GM19467 (cell line): ENCODE measurements at regions not wholly inside any gene's neighbourhood (a gene's known extent, or its start where the extent isn't known, plus 50 kb on each side); places are given as distances from the start of the nearest gene placed in this dataset.

Experiments used
- ATAC-seq: cut with Tn5 transposase; IDR thresholded peaks from one replicate; pipeline ENCODE4 v1.9.1; 2021; ENCODE audit warnings: mild to moderate bottlenecking, moderate library complexity; ENCODE audit not compliant: unreplicated experiment

- ATAC-seq: no peak
Measured at GRCh38 chr9:135289081-135289491, 190.5 kb upstream of the PPP1R26 start.

- ATAC-seq: no peak
Measured at GRCh38 chr9:135290086-135290485, 189.5 kb upstream of the PPP1R26 start.

DNA sequence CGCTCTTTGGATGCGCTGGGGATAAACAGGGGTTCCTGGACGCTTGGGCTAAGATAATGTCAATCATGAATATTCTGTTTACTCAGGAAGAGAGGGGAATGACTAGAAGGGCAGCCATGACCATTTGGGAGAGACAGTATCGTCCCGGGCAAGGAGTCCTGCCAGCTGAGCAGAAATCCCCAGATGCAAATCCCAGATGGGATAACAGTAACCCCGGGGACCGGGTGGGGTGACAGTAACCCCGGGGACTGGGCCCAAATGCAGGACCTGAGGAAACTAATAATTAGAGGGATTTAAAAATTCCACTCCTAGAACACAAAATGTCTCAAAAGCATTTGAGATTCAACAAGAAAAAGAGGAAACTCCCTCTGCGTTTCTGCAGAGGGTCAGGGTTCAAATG lies 189.0 kb upstream of the PPP1R26 start:
- no peak for ATAC-seq

DNA sequence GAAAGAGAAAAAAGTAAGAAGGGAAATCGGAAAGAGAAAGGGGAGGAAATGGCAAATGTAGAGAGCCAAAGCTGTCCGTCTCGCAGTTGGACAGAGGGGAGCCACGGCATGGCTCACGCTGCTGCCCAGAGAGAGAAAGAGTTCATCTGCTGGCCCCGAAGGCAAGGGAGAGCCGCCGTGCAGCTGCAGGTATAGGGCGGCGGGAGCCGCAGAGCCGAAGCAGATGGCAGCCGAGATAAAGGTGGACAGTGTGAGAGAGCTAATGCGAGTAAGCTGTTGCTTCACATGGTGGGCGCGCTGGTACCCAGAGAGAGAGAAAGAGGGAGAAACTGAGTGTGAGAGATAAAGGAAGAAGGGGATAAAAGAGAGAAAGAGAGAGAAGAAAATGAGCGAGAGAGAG lies 188.4 kb upstream of the PPP1R26 start:
- no peak for ATAC-seq

GRCh38 chr9:135294836-135295235 lies 184.7 kb upstream of the PPP1R26 start:
- ATAC-seq: no peak

DNA sequence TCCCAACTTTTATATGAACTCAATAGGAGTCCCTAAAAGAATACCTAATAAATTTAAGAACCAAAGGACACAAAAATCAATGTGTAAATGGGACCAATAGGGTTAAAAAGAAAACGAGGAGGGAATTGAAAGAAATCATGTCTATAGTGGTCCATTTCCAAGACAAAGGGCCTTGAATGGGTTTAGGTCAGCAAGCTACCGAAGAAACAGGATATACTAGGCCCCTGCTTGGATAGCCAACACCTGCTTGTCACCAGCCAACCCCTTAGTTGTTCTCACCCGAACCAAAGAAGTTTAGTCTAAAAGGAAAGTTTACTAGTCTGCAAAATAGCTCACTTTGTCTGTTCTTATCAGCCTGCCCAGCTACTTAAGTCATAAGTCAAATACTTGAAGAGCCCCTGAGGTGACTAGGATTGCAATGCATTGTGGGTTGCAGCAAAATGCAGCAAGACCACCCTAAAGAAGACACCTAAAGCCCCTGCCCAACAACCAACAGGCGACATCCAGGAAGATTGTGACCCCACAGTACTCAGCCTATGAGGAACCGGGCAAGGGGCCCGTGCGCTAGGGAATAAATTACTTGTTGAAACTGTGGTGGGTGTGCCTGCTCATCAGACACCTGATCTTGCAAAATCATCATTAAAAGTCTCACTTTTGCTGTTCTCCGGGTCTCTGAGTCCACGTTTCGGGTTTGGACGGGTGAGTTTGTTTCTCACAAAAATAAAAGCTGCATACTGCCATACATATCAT lies 183.9 kb upstream of the PPP1R26 start:
- ATAC-seq: no peak

- ATAC-seq: no peak
Measured at GRCh38 chr9:135296735-135297455, 182.7 kb upstream of the PPP1R26 start.

DNA sequence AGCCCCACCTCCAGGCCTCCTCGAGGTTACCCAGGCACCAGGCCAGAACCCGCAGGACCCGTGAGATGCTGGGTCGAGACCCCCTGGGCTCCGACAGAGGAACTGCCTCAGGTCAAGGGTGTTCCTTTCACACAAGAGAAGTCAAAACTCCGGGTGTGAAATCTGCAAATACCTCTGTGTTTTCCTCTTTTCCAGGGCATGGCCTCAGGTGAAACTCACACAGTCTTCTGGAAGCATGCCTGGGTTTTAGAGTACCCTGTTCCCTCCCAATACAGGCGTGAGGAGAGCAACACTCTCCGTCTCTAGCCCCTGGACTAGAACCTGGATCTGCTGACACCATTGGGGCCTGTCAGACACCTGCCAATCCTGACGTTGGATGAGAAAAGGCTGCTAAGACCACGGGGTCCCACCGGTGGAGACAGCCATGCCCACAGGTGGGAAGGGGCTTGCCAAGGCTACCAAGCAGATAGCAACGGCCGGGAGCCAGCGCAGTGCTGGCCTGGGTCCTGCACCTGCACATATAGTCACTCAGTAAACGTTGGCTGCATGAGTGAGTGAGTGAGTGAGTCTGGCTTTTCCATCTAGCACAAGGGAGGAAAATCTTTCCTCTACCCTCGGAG lies 182.0 kb upstream of the PPP1R26 start:
- ATAC-seq: no peak

DNA sequence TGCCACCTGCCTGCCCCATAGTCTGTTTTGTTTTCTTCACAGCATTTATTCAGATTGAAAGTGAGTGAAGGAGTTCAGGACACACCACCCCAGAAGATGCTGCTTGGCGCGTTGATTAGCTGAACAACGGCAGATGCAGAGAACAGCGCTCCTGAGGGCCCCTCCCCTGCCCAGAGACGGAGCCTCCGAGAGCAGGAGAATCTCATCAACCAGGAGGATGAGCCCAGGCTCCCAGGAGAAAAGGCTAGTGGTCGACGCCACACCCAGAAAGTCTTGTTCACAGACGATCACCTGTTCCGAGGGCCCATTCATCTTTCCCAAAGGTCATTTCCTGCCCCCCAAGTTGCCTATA lies 180.4 kb upstream of the PPP1R26 start:
- no peak for ATAC-seq

GRCh38 chr9:135299651-135300345 lies 179.8 kb upstream of the PPP1R26 start:
- no peak for ATAC-seq

DNA sequence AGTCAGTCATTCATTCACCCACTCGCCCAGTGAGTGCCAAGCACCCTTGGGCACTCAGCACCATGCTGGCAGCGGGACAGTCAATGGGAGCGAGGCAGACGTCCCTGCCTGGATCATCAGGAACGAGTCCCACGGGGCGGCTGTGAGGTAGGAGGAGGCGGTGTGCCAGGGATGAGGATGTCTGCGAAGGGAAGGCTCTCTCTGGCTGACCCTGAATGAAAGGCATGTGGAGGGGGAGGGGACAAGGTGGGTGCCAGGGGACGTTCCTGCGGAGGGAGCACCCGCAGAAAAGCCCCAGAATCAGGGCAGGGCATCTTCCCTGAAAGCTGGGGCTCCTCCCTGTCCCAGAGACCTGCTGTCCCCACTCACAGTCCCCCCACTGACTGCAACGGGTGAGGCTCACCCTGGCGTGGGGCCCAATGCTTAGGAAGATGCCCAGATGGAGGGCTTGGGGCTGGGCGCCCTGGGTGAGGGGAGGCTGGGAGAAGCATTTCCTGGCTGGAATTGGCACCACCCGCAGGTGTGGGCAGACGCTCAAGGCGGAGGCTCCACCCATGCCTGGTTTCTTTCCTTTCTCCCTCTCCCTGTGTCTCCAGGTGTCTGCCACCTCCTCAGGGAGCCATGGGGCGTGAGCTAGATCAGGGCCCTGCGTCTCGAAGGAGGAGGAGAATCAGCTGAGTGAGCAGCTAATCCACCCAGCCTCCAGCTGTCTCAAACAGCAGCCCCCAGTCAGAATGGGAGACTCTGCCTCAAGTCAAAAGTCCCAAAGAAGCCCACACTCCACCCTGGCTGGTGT lies 179.0 kb upstream of the PPP1R26 start:
- ATAC-seq: no peak

DNA sequence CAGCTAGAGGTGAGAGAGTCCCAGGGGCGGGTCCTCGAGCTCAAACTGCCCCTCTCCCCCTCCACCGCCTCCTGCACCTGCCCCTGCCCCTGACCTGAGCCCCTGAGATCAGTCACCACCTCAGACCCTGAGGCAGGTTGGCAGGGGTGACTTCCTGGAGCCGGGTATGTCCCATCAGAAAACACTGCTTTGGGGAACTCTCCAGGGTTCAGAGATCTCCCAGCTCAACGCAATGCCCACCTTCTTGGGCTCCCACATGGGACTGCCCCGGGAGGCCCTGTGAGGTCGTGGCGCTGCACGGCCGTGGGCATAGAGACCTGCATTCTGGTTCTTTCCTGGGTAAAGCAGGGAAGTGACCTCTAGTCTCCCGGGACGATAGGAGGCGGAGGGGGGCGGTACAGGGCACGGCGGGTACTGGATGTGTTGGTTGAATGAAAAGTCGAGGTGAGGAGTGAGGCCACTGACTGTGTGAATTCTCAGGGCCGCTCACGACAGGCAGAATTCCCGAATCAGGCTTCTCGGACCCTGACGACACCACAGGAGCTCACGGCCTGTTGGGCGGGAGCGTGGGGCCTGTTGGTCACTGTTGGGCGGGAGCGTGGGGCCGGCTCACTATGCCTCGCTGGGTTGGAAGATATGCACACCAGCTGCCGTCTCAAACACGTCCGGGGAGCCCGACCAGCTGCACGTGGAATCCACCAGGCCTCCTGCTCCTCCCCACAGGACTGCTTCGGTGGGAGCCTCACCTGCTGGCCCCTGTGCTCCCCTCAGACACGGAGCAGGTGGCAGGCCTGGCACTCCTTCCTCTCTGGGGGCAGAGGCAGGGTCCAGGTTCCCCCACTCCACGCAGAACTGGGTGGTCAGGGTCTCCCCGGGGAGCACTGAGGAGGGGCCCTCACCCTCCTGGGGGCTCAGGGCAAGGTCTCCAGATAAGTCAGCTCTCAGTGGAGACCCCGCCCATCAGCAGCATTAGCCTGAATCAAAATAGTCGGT lies 178.0 kb upstream of the PPP1R26 start:
- ATAC-seq: no peak

- ATAC-seq: no peak
Measured at GRCh38 chr9:135302329-135303279, 177.0 kb upstream of the PPP1R26 start.

DNA sequence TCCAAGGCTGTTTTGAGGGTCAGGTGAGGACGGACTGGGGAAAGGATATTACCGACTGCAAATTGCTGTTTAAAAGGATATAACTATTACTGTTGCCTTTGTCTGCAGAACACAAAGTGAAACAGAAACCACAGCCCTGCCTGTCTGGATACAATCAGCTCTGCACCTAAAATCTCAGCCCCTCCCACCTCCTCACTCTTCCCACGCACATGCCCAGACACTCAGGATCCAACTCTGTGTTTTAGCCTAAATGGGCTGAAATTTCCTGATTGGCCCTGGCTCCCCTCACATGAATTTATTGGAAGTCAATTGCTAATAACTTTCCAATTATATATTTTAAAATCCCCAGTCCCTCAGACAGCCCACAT lies 176.3 kb upstream of the PPP1R26 start:
- no peak for ATAC-seq

DNA sequence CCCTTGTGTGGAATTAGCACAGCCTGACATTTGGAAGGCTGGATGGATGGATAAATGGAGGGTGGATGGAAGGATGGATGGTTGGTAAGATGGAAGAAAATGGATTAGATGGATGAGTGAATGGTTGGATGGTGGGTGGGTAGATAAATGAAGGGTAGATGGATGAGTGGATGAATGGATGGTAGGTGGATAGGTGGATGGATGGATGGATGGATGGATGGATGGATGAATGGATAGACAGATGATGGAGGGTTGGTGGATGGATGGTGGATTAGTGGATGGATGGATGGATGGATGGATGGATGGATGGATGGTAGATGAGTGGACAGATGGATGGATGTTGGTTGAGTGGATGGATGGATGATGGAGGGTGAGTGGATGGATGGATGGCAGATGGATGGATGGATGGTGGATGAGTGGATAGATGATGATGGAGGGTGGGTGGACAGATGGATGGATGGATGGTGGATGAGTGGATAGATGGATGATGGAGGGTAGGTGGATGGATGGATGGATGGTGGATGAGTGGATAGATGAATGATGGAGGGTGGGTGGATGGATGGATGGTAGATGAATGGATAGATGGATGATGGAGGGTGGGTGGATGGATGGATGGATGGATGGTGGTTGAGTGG lies 175.6 kb upstream of the PPP1R26 start:
- ATAC-seq: no peak

DNA sequence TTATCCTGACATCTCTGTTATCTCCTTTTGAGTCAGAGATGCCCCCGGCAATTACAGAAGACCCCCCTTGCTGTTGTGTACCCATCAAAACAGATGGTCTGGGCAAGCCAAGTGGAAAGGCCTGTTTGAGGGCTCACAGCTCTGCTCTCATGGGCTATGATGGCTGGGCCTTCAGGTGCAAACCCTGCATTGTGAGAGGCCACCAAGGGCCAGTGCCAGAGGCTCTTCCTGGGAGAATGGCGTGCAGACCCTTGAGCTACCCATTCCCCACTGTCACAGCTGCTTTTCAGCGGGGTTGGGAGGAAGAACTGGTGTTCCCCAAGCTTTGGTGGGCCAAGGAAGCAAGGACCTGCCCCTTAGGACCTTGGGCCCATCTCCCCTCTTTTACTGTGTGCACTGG lies 174.7 kb upstream of the PPP1R26 start:
- ATAC-seq: no peak

DNA sequence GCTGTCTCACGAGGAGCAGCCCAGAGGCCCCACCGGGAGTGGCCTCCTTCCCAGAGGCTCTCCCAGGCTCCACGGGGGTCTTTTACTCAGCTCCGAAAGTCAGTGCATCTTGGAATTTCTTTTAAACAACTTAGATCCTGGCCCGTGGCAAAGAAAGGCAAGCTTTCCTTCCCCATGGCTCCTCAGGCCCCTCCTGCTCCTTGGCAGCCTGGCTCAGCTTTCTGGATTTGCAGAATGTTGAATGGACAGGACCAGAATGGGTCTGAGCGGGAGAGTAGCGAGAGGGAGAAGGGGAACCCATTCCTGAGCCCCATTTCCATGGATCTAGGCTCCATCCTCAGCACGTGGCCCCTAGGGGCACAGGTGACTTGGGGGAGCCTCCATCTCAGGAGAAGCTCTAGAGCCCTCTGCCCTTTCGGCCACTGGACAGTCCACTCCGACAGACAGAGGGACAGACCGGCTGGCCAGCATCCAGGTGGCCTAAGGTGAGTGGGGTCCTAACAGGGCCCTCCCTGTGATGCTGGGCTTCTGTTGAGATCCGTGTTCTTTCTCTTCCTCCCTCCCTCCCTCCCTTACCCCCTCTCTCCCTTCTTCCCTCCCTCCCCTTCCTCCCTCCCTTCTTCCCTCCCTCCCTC lies 173.9 kb upstream of the PPP1R26 start:
- ATAC-seq: no peak

DNA sequence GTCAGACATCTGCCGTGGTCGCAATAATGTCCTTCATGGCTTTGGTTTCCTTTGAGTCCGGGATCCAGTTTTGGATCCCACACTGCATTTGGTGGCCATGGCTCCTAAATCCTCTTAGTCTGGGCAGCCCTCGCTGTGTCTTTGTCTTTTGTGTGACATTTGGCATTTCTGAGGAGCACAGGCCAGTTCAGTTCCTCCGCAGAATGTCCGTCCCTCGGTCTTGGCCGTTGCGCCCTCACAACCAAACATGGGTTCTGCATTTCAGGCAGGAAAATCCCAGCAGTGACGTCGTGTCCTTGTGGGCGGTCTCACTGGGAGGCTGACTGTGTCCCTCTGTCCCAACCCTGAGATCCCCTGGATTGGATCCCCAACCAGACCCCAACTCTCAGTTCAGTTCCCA lies 172.9 kb upstream of the PPP1R26 start:
- ATAC-seq: no peak
